T-helper 2 cell treated with Interferon-gamma antibody and Interleukin-4, amounts not matched to agents 5 μg/mL and 100 μg/mL, for 36 hours (primary cell): ENCODE measurements at regions not wholly inside any gene's neighbourhood (a gene's known extent, or its start where the extent isn't known, plus 50 kb on each side); places are given as distances from the start of the nearest gene placed in this dataset.

Experiments used
- DNase-seq: peaks from one replicate; pipeline ENCODE4 v3.0.0; 2021; ENCODE audit warnings: low spot score
- H3K27ac Mint-ChIP-seq: one replicate; pipeline ENCODE4 v1.8.0; 2021; ENCODE audit warnings: mild to moderate bottlenecking, mixed read lengths
- H3K27me3 Mint-ChIP-seq: one replicate; pipeline ENCODE4 v1.8.0; 2021; ENCODE audit warnings: low read depth, mixed read lengths
- H3K36me3 Mint-ChIP-seq: one replicate; pipeline ENCODE4 v1.8.0; 2021; ENCODE audit warnings: low read depth, mixed read lengths
- H3K4me1 Mint-ChIP-seq: one replicate; pipeline ENCODE4 v1.8.0; 2021; ENCODE audit warnings: low read depth, mixed read lengths
- H3K4me3 Mint-ChIP-seq: one replicate; pipeline ENCODE4 v1.8.0; 2022; ENCODE audit warnings: mild to moderate bottlenecking, moderate library complexity, mixed read lengths
- H3K9me3 Mint-ChIP-seq: one replicate; pipeline ENCODE4 v1.8.0; 2021; ENCODE audit warnings: mixed read lengths

- Mint-ChIP-seq H3K9me3 (no peaks in the 10 kb centered on the region), H3K4me1 (no peaks in the 10 kb centered on the region), H3K27ac (no peak overlapping the region), H3K36me3 (no peaks in the 10 kb centered on the region), H3K27me3 (no peaks in the 10 kb centered on the region), H3K4me3 (no peak overlapping the region)
- no peak for DNase-seq
Measured at GRCh38 chr13:80249516-80250212, 91.3 kb downstream of the SPRY2 start.

- DNase-seq: no peak
- H3K4me3 Mint-ChIP-seq: no peak overlapping the region
- H3K36me3 Mint-ChIP-seq: no peaks in the 10 kb centered on the region
- no peaks in the 10 kb centered on the region for H3K4me1 Mint-ChIP-seq
- no peak overlapping the region for H3K27ac Mint-ChIP-seq
- no peaks in the 10 kb centered on the region for H3K27me3 Mint-ChIP-seq
- no peaks in the 10 kb centered on the region for H3K9me3 Mint-ChIP-seq
Measured at GRCh38 chr13:80245162-80245733, 95.7 kb downstream of the SPRY2 start.

GRCh38 chr13:80244574-80244973 lies 96.4 kb downstream of the SPRY2 start:
- Mint-ChIP-seq H3K9me3 (no peaks in the 10 kb centered on the region), H3K4me1 (no peaks in the 10 kb centered on the region), H3K27me3 (no peaks in the 10 kb centered on the region), H3K36me3 (no peaks in the 10 kb centered on the region), H3K27ac (no peak overlapping the region), H3K4me3 (no peak overlapping the region)
- no peak for DNase-seq

- Mint-ChIP-seq H3K4me3 (no peak overlapping the region), H3K27ac (no peak overlapping the region), H3K36me3 (no peaks in the 10 kb centered on the region), H3K4me1 (no peaks in the 10 kb centered on the region), H3K9me3 (no peaks in the 10 kb centered on the region), H3K27me3 (no peaks in the 10 kb centered on the region)
- no peak for DNase-seq
Measured at GRCh38 chr13:80242728-80243427, 98.0 kb downstream of the SPRY2 start.

- H3K27me3 Mint-ChIP-seq: no peaks in the 10 kb centered on the region
- no peaks in the 10 kb centered on the region for H3K9me3 Mint-ChIP-seq
- DNase-seq: no peak
- no peak overlapping the region for H3K27ac Mint-ChIP-seq
- no peaks in the 10 kb centered on the region for H3K4me1 Mint-ChIP-seq
- no peak overlapping the region for H3K4me3 Mint-ChIP-seq
- no peaks in the 10 kb centered on the region for H3K36me3 Mint-ChIP-seq
Measured at GRCh38 chr13:80239571-80240255, 101.2 kb downstream of the SPRY2 start.

- Mint-ChIP-seq H3K4me3 (no peak overlapping the region), H3K4me1 (no peaks in the 10 kb centered on the region), H3K27ac (no peak overlapping the region), H3K9me3 (no peaks in the 10 kb centered on the region), H3K27me3 (no peaks in the 10 kb centered on the region), H3K36me3 (no peaks in the 10 kb centered on the region)
- no peak for DNase-seq
Measured at GRCh38 chr13:80239116-80239515, 101.8 kb downstream of the SPRY2 start.

- H3K4me1 Mint-ChIP-seq: no peaks in the 10 kb centered on the region
- no peaks in the 10 kb centered on the region for H3K27me3 Mint-ChIP-seq
- no peak overlapping the region for H3K27ac Mint-ChIP-seq
- no peak overlapping the region for H3K4me3 Mint-ChIP-seq
- H3K36me3 Mint-ChIP-seq: no peaks in the 10 kb centered on the region
- DNase-seq: no peak
- H3K9me3 Mint-ChIP-seq: no peaks in the 10 kb centered on the region
Measured at GRCh38 chr13:80237646-80238045, 103.3 kb downstream of the SPRY2 start.

- H3K27me3 Mint-ChIP-seq: no peaks in the 10 kb centered on the region
- H3K4me1 Mint-ChIP-seq: no peaks in the 10 kb centered on the region
- no peak overlapping the region for H3K27ac Mint-ChIP-seq
- no peaks in the 10 kb centered on the region for H3K9me3 Mint-ChIP-seq
- H3K36me3 Mint-ChIP-seq: no peaks in the 10 kb centered on the region
- no peak overlapping the region for H3K4me3 Mint-ChIP-seq
- no peak for DNase-seq
Measured at GRCh38 chr13:80235967-80236302, 105.0 kb downstream of the SPRY2 start.

GRCh38 chr13:80235166-80235966 lies 105.6 kb downstream of the SPRY2 start:
- H3K27ac Mint-ChIP-seq: no peak overlapping the region
- H3K9me3 Mint-ChIP-seq: no peaks in the 10 kb centered on the region
- no peak overlapping the region for H3K4me3 Mint-ChIP-seq
- no peaks in the 10 kb centered on the region for H3K27me3 Mint-ChIP-seq
- no peaks in the 10 kb centered on the region for H3K36me3 Mint-ChIP-seq
- H3K4me1 Mint-ChIP-seq: no peaks in the 10 kb centered on the region
- no peak for DNase-seq

- H3K4me1 Mint-ChIP-seq: no peaks in the 10 kb centered on the region
- no peak overlapping the region for H3K27ac Mint-ChIP-seq
- no peak for DNase-seq
- no peaks in the 10 kb centered on the region for H3K36me3 Mint-ChIP-seq
- H3K4me3 Mint-ChIP-seq: no peak overlapping the region
- H3K27me3 Mint-ChIP-seq: no peaks in the 10 kb centered on the region
- H3K9me3 Mint-ChIP-seq: no peaks in the 10 kb centered on the region
Measured at GRCh38 chr13:80227645-80228044, 113.3 kb downstream of the SPRY2 start.

- Mint-ChIP-seq H3K9me3 (no peaks in the 10 kb centered on the region), H3K27me3 (no peaks in the 10 kb centered on the region), H3K27ac (no peak overlapping the region), H3K36me3 (no peaks in the 10 kb centered on the region), H3K4me1 (no peaks in the 10 kb centered on the region), H3K4me3 (no peak overlapping the region)
- DNase-seq: no peak
Measured at GRCh38 chr13:80226645-80227044, 114.3 kb downstream of the SPRY2 start.

GRCh38 chr13:80224468-80224867 lies 116.5 kb downstream of the SPRY2 start:
- Mint-ChIP-seq H3K4me1 (no peaks in the 10 kb centered on the region), H3K4me3 (no peak overlapping the region), H3K9me3 (no peaks in the 10 kb centered on the region), H3K36me3 (no peaks in the 10 kb centered on the region), H3K27ac (no peak overlapping the region), H3K27me3 (no peaks in the 10 kb centered on the region)
- no peak for DNase-seq

GRCh38 chr13:80217614-80218456 lies 123.1 kb downstream of the SPRY2 start:
- no peak overlapping the region for H3K4me3 Mint-ChIP-seq
- no peak for DNase-seq
- no peaks in the 10 kb centered on the region for H3K27me3 Mint-ChIP-seq
- no peaks in the 10 kb centered on the region for H3K4me1 Mint-ChIP-seq
- no peaks in the 10 kb centered on the region for H3K36me3 Mint-ChIP-seq
- no peak overlapping the region for H3K27ac Mint-ChIP-seq
- no peaks in the 10 kb centered on the region for H3K9me3 Mint-ChIP-seq
